Liver (tissue), 8 donors: ENCODE measurements at regions not wholly inside any gene's neighbourhood (a gene's known extent, or its start where the extent isn't known, plus 50 kb on each side); places are given as distances from the start of the nearest gene placed in this dataset.

Source experiments
- DNase-seq: peaks from one replicate; pipeline ENCODE4 v3.0.0-alpha.2; 2017; ENCODE audit warnings: low spot score
- H3K27ac ChIP-seq, 2 donors: one replicate each; pipeline ENCODE4 v1.7.0; 2013; ENCODE audit warnings: inconsistent platforms in 2 of 2, low read length in 2 of 2, control low read depth in 1 of 2, low read depth in 1 of 2, mild to moderate bottlenecking in 1 of 2
- H3K27me3 ChIP-seq, 4 donors: one replicate each; pipeline versions ENCODE4 v1.6.1 to v1.7.0; 2013; ENCODE audit warnings: low read length in 3 of 4, inconsistent platforms in 1 of 4, mild to moderate bottlenecking in 1 of 4, moderate library complexity in 1 of 4; ENCODE audit not compliant: control insufficient read depth in 4 of 4, insufficient read depth in 4 of 4
- H3K36me3 ChIP-seq, 4 donors: one replicate each; pipeline versions ENCODE4 v1.6.1 to v1.7.0; 2013; ENCODE audit warnings: low read length in 3 of 4, mild to moderate bottlenecking in 3 of 4, low read depth in 1 of 4, moderate library complexity in 1 of 4; ENCODE audit not compliant: control insufficient read depth in 4 of 4, insufficient read depth in 3 of 4
- H3K4me1 ChIP-seq, 4 donors: one replicate each; pipeline versions ENCODE4 v1.6.1 to v1.7.0; 2013; ENCODE audit warnings: low read length in 3 of 4, mild to moderate bottlenecking in 3 of 4, moderate library complexity in 1 of 4; ENCODE audit not compliant: control insufficient read depth in 4 of 4, insufficient read depth in 4 of 4
- H3K4me3 ChIP-seq, 3 donors: one replicate each; pipeline versions ENCODE4 v1.6.1 to v1.7.0; 2013; ENCODE audit warnings: low read length in 3 of 3, control low read depth in 1 of 3, low read depth in 1 of 3, mild to moderate bottlenecking in 1 of 3
- H3K9ac ChIP-seq, 2 donors: one replicate each; pipeline ENCODE4 v1.7.0; 2013; ENCODE audit warnings: low read length in 2 of 2, mild to moderate bottlenecking in 2 of 2, moderate library complexity in 2 of 2, control low read depth in 1 of 2, low read depth in 1 of 2
- H3K9me3 ChIP-seq, 4 donors: one replicate each; pipeline versions ENCODE4 v1.6.1 to v1.7.0; 2013; ENCODE audit warnings: low read length in 3 of 4; ENCODE audit not compliant: control insufficient read depth in 4 of 4
- EGR1 ChIP-seq, 2 donors: IDR thresholded peaks; 2 replicates each; pipeline ENCODE4 v1.6.1; 2016 to 2018; ENCODE audit warnings: antibody characterized with exemption in 2 of 2, low read depth in 2 of 2
- FOXA1 ChIP-seq: IDR thresholded peaks from 2 replicates; pipeline ENCODE4 v1.6.1; 2016; ENCODE audit warnings: antibody characterized with exemption
- FOXA2 ChIP-seq: IDR thresholded peaks from 2 replicates; pipeline ENCODE4 v1.6.1; 2016; ENCODE audit warnings: antibody characterized with exemption
- GABPA ChIP-seq, 2 donors: IDR thresholded peaks in 1 of 2; conservative IDR thresholded peaks in 1 of 2; 2 replicates each; pipeline ENCODE4 v1.6.1; 2016; ENCODE audit warnings: antibody characterized with exemption in 2 of 2, mild to moderate bottlenecking in 1 of 2, moderate library complexity in 1 of 2
- HNF4A ChIP-seq, 2 donors: conservative IDR thresholded peaks; 2 replicates each; pipeline ENCODE4 v1.6.1; 2016; ENCODE audit warnings: antibody characterized with exemption in 2 of 2, mild to moderate bottlenecking in 2 of 2
- HNF4G ChIP-seq: IDR thresholded peaks from 2 replicates; pipeline ENCODE4 v1.6.1; 2016; ENCODE audit warnings: antibody characterized with exemption
- JUND ChIP-seq, 2 donors: IDR thresholded peaks; 2 replicates each; pipeline ENCODE4 v1.6.1; 2016; ENCODE audit warnings: antibody characterized with exemption in 2 of 2
- NR2F2 ChIP-seq: IDR thresholded peaks from 2 replicates; pipeline ENCODE4 v1.6.1; 2016; ENCODE audit warnings: antibody characterized with exemption
- RAD21 ChIP-seq, 2 donors: IDR thresholded peaks; 2 replicates each; pipeline ENCODE4 v1.6.1; 2016; ENCODE audit warnings: antibody characterized with exemption in 2 of 2, mild to moderate bottlenecking in 2 of 2
- RXRA ChIP-seq, 2 donors: IDR thresholded peaks; 2 replicates each; pipeline ENCODE4 v1.6.1; 2017 to 2018; ENCODE audit warnings: antibody characterized with exemption in 2 of 2, mild to moderate bottlenecking in 1 of 2
- SP1 ChIP-seq: IDR thresholded peaks from 2 replicates; pipeline ENCODE4 v1.6.1; 2018; ENCODE audit warnings: antibody characterized with exemption, mild to moderate bottlenecking
- TAF1 ChIP-seq: conservative IDR thresholded peaks from 2 replicates; pipeline ENCODE4 v1.6.1; 2016; ENCODE audit warnings: antibody characterized with exemption, mild to moderate bottlenecking
- YY1 ChIP-seq: IDR thresholded peaks from 2 replicates; pipeline ENCODE4 v1.6.1; 2016; ENCODE audit warnings: antibody characterized with exemption, mild to moderate bottlenecking
- WGBS: extraction: QIAGEN DNeasy Blood & Tissue Kit; methylation state at CpG from one replicate; pipeline ENCODE4 v1.1.7; 2013; 5-methylcytosine and 5-hydroxymethylcytosine counted together
- TF ChIP-seq, protein P1 (sequence below): fragments of 150-350 bp; IDR thresholded peaks from 2 replicates; pipeline ENCODE4 v1.5.1; 2017; ENCODE audit warnings: improper control_type of control experiment, low read depth, low read length; ENCODE audit not compliant: missing input control
- TF ChIP-seq, protein P2 (sequence below): IDR thresholded peaks from 2 replicates; pipeline ENCODE4 v1.6.1; 2016; ENCODE audit warnings: antibody characterized with exemption
- TF ChIP-seq, protein P3 (sequence below): IDR thresholded peaks from 2 replicates; pipeline ENCODE4 v1.6.1; 2016; ENCODE audit warnings: antibody characterized with exemption
- TF ChIP-seq, protein P4 (sequence below): IDR thresholded peaks from 2 replicates; pipeline ENCODE4 v1.6.1; 2016; ENCODE audit warnings: antibody characterized with exemption, mild to moderate bottlenecking
- TF ChIP-seq, protein P5 (sequence below): IDR thresholded peaks from 2 replicates; pipeline ENCODE4 v1.6.1; 2016; ENCODE audit warnings: antibody characterized with exemption
- donor health status: healthy.
- donor health status: healthy.
- donor health status: healthy.
- donor health status: healthy.
- donor health status: healthy.

DNA sequence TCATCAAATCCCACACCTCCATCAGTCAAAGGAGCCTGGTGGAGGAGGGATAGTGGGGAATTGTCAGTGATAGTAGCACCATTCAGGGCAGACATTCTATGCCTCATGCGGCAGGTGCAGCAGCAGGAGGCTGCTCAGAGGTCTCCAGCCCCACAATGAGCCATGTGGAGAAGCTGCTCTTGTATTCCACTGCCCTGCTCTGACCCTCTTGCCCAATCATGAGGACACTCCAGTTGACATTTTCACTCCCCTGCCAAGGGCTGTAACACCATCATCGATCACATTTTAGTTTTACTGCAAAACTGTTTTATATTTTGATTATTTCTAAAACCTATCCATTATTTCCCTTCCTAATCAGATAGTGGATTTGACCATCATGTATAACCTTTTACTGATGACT lies 487.6 kb upstream of the KLHL29 start:
- Histone ChIP-seq H3K4me3 (no peak overlapping the region), H3K4me1 (peaks cover 0 to 3% (median 1%) of the 10 kb centered on the region in 4 donors), H3K9me3 (no peaks in the 10 kb centered on the region), H3K36me3 (no peaks in the 10 kb centered on the region), H3K9ac (no peak overlapping the region), H3K27ac (no peak overlapping the region), H3K27me3 (no peaks in the 10 kb centered on the region)
- no peak for DNase-seq
- peak; percentile 55 to 70 for TF ChIP-seq RXRA (IDR thresholded peaks at IDR 0.05)
- TF ChIP-seq, protein P1, sequence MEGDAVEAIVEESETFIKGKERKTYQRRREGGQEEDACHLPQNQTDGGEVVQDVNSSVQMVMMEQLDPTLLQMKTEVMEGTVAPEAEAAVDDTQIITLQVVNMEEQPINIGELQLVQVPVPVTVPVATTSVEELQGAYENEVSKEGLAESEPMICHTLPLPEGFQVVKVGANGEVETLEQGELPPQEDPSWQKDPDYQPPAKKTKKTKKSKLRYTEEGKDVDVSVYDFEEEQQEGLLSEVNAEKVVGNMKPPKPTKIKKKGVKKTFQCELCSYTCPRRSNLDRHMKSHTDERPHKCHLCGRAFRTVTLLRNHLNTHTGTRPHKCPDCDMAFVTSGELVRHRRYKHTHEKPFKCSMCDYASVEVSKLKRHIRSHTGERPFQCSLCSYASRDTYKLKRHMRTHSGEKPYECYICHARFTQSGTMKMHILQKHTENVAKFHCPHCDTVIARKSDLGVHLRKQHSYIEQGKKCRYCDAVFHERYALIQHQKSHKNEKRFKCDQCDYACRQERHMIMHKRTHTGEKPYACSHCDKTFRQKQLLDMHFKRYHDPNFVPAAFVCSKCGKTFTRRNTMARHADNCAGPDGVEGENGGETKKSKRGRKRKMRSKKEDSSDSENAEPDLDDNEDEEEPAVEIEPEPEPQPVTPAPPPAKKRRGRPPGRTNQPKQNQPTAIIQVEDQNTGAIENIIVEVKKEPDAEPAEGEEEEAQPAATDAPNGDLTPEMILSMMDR = no peak
- WGBS = 61% methylated on average over 2 of the region's 2 CpGs

DNA sequence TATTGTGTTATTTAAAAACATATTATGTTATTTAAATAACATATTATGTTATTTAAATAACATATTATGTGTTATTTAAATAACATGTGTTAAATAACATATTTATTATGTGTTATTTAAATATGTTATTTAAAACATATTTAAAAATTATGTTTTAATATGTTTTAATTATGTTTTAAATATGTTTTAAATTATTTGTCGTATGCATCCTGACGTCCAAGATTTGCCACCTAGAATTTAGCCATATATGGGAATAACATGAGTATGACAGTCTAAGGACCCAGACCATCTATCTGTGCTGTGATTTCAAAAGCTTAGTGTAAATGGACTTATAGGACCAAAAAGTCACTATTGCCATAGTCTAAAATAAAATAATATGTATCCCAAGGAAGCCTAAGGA lies 484.3 kb upstream of the KLHL29 start:
- Histone ChIP-seq H3K9me3 (no peaks in the 10 kb centered on the region), H3K36me3 (no peaks in the 10 kb centered on the region), H3K27ac (no peak overlapping the region), H3K4me1 (peaks cover 0 to 8% (median 5%) of the 10 kb centered on the region in 4 donors), H3K27me3 (no peaks in the 10 kb centered on the region), H3K9ac (no peak overlapping the region), H3K4me3 (no peak overlapping the region)
- TF ChIP-seq NR2F2 (no peak), GABPA (IDR thresholded peaks at IDR 0.05 in 1 of 2, conservative IDR thresholded peaks at IDR 0.05 in 1 of 2) (no peak), FOXA1 (no peak), TAF1 (no peak), FOXA2 (no peak), HNF4A (conservative IDR thresholded peaks at IDR 0.05) (no peak), EGR1 (IDR thresholded peaks at IDR 0.05; ENCODE audit: low read depth in 2 of 2) (no peak), SP1 (no peak), YY1 (no peak), HNF4G (no peak), RXRA (IDR thresholded peaks at IDR 0.05) (no peak), RAD21 (IDR thresholded peaks at IDR 0.05) (no peak), JUND (IDR thresholded peaks at IDR 0.05) (no peak)
- TF ChIP-seq, protein P2, sequence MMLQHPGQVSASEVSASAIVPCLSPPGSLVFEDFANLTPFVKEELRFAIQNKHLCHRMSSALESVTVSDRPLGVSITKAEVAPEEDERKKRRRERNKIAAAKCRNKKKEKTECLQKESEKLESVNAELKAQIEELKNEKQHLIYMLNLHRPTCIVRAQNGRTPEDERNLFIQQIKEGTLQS = no peak
- TF ChIP-seq, protein P3, sequence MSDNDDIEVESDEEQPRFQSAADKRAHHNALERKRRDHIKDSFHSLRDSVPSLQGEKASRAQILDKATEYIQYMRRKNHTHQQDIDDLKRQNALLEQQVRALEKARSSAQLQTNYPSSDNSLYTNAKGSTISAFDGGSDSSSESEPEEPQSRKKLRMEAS = no peak
- TF ChIP-seq, protein P4, sequence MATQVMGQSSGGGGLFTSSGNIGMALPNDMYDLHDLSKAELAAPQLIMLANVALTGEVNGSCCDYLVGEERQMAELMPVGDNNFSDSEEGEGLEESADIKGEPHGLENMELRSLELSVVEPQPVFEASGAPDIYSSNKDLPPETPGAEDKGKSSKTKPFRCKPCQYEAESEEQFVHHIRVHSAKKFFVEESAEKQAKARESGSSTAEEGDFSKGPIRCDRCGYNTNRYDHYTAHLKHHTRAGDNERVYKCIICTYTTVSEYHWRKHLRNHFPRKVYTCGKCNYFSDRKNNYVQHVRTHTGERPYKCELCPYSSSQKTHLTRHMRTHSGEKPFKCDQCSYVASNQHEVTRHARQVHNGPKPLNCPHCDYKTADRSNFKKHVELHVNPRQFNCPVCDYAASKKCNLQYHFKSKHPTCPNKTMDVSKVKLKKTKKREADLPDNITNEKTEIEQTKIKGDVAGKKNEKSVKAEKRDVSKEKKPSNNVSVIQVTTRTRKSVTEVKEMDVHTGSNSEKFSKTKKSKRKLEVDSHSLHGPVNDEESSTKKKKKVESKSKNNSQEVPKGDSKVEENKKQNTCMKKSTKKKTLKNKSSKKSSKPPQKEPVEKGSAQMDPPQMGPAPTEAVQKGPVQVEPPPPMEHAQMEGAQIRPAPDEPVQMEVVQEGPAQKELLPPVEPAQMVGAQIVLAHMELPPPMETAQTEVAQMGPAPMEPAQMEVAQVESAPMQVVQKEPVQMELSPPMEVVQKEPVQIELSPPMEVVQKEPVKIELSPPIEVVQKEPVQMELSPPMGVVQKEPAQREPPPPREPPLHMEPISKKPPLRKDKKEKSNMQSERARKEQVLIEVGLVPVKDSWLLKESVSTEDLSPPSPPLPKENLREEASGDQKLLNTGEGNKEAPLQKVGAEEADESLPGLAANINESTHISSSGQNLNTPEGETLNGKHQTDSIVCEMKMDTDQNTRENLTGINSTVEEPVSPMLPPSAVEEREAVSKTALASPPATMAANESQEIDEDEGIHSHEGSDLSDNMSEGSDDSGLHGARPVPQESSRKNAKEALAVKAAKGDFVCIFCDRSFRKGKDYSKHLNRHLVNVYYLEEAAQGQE = no peak
- TF ChIP-seq, protein P5, sequence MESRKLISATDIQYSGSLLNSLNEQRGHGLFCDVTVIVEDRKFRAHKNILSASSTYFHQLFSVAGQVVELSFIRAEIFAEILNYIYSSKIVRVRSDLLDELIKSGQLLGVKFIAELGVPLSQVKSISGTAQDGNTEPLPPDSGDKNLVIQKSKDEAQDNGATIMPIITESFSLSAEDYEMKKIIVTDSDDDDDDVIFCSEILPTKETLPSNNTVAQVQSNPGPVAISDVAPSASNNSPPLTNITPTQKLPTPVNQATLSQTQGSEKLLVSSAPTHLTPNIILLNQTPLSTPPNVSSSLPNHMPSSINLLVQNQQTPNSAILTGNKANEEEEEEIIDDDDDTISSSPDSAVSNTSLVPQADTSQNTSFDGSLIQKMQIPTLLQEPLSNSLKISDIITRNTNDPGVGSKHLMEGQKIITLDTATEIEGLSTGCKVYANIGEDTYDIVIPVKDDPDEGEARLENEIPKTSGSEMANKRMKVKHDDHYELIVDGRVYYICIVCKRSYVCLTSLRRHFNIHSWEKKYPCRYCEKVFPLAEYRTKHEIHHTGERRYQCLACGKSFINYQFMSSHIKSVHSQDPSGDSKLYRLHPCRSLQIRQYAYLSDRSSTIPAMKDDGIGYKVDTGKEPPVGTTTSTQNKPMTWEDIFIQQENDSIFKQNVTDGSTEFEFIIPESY = no peak
- TF ChIP-seq, protein P1 = no peak
- DNase-seq = no peak
- 96% methylated on average over 2 of the region's 2 CpGs for WGBS
